Vagina (tissue), 2 donors: ENCODE measurements at regions not wholly inside any gene's neighbourhood (a gene's known extent, or its start where the extent isn't known, plus 50 kb on each side); places are given as distances from the start of the nearest gene placed in this dataset.

Experiments used
- CTCF ChIP-seq, 3 experiments: fragments of 450-650 bp in 2 of 3; fragments of 200-600 bp in 1 of 3; sonication (generic) in 1 of 3; IDR thresholded peaks; one replicate each; pipeline ENCODE4 v1.5.1; 2017 to 2019; ENCODE audit warnings: antibody characterized with exemption in 3 of 3, mild to moderate bottlenecking in 2 of 3, moderate library complexity in 2 of 3
- POLR2A ChIP-seq, 2 donors: fragments of 450-650 bp; IDR thresholded peaks; one replicate each; pipeline ENCODE4 v1.6.1; 2017; ENCODE audit warnings: antibody characterized with exemption in 2 of 2, mild to moderate bottlenecking in 2 of 2, moderate library complexity in 2 of 2
- POLR2AphosphoS5 ChIP-seq, 2 donors: sonication (generic); formaldehyde crosslinking; IDR thresholded peaks; one replicate each; pipeline ENCODE4 v1.9.0; 2017; ENCODE audit warnings: antibody characterized with exemption in 2 of 2, mild to moderate bottlenecking in 2 of 2, low read depth in 1 of 2; ENCODE audit not compliant: insufficient read depth in 1 of 2

GRCh38 chr2:120976501-120977307 lies 241.0 kb downstream of the GLI2 start:
- TF ChIP-seq CTCF (IDR thresholded peaks at IDR 0.05) (no peak), POLR2A (IDR thresholded peaks at IDR 0.05) (no peak), POLR2AphosphoS5 (IDR thresholded peaks at IDR 0.05; ENCODE audit: insufficient read depth in 1 of 2, low read depth in 1 of 2) (no peak)
